Limb (tissue), 2 donors: ENCODE measurements at regions not wholly inside any gene's neighbourhood (a gene's known extent, or its start where the extent isn't known, plus 50 kb on each side); places are given as distances from the start of the nearest gene placed in this dataset.
"Not testable (repeated sequence)": the region's sequence is repeated elsewhere in the genome, so short reads cannot be mapped to it uniquely, and the experiment has no call there.

Experiments
- DNase-seq, 2 donors: peaks; one replicate each; pipeline ENCODE4 v3.0.0-alpha.2; 2016; ENCODE audit errors: extremely low spot score in 2 of 2

- DNase-seq = no peak
Observed at GRCh38 chr9:86624630-86625029, 270.4 kb upstream of the TUT7 start.

- DNase-seq = peak in 1 of 2 donors; percentile 44
Observed at GRCh38 chr9:86614871-86615849, 260.9 kb upstream of the TUT7 start.

GRCh38 chr9:86613943-86614342, 259.7 kb upstream of the TUT7 start:
- DNase-seq = no peak

- not testable (repeated sequence) for DNase-seq
Observed at GRCh38 chr9:86611534-86611933, 257.3 kb upstream of the TUT7 start.

GRCh38 chr9:86605303-86605702, 251.1 kb upstream of the TUT7 start:
- DNase-seq = no peak

GRCh38 chr9:86604741-86605140, 250.5 kb upstream of the TUT7 start:
- no peak for DNase-seq

- DNase-seq = no peak
Observed at GRCh38 chr9:86602715-86603114, 248.5 kb upstream of the TUT7 start.

- DNase-seq = no peak
Observed at GRCh38 chr9:86601697-86602096, 247.5 kb upstream of the TUT7 start.

- no peak for DNase-seq
Observed at GRCh38 chr9:86600977-86601376, 246.8 kb upstream of the TUT7 start.

GRCh38 chr9:86600291-86600690, 246.1 kb upstream of the TUT7 start:
- DNase-seq = peak in 1 of 2 donors; percentile 71

- no peak for DNase-seq
Observed at GRCh38 chr9:86599561-86599960, 245.4 kb upstream of the TUT7 start.

- DNase-seq = peak in 1 of 2 donors; percentile 64
Observed at GRCh38 chr9:86598411-86599239, 244.4 kb upstream of the TUT7 start.

- no peak for DNase-seq
Observed at GRCh38 chr9:86594724-86595123, 240.5 kb upstream of the TUT7 start.

GRCh38 chr9:86591472-86591871, 237.3 kb upstream of the TUT7 start:
- no peak for DNase-seq

- no peak for DNase-seq
Observed at GRCh38 chr9:86589730-86590129, 235.5 kb upstream of the TUT7 start.

GRCh38 chr9:86589273-86589672, 235.1 kb upstream of the TUT7 start:
- DNase-seq = no peak

- DNase-seq = no peak
Observed at GRCh38 chr9:86586144-86586494, 231.9 kb upstream of the TUT7 start.

- no peak for DNase-seq
Observed at GRCh38 chr9:86585422-86586143, 231.4 kb upstream of the TUT7 start.

- no peak for DNase-seq
Observed at GRCh38 chr9:86580688-86581087, 226.5 kb upstream of the TUT7 start.

- no peak for DNase-seq
Observed at GRCh38 chr9:86578722-86579121, 224.5 kb upstream of the TUT7 start.

- peak in 1 of 2 donors; percentile 69 for DNase-seq
Observed at GRCh38 chr9:86577420-86578333, 223.5 kb upstream of the TUT7 start.
